Iris pigment epithelial cell (primary cell): ENCODE measurements at regions not wholly inside any gene's neighbourhood (a gene's known extent, or its start where the extent isn't known, plus 50 kb on each side); places are given as distances from the start of the nearest gene placed in this dataset.

Experiments
- DNase-seq: peaks from one replicate; pipeline ENCODE4 v3.0.0-alpha.2; 2011; ENCODE audit warnings: low read depth

GRCh38 chr3:159620281-159620680 is 368.4 kb upstream of the IL12A start:
- DNase-seq, result no peak

DNA sequence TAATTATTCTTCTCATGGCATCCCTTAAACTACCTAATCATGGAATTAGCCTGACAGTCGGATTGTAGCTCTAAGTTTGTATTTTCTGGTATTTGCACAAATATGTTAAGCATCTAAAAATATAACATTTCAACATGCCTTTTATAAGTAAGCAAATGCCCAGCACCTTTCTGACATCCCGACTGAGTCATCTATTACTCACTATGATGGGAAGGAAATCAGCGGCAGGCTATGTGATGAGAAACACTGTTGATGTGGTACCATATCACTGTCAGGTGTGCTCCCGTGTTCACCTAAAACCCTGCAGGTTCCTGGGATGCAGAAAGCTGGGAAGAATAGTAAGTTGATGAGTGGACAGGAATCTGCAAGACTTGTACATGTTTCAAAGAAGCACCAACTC is 367.8 kb upstream of the IL12A start:
- DNase-seq, result peak; percentile 90

DNA sequence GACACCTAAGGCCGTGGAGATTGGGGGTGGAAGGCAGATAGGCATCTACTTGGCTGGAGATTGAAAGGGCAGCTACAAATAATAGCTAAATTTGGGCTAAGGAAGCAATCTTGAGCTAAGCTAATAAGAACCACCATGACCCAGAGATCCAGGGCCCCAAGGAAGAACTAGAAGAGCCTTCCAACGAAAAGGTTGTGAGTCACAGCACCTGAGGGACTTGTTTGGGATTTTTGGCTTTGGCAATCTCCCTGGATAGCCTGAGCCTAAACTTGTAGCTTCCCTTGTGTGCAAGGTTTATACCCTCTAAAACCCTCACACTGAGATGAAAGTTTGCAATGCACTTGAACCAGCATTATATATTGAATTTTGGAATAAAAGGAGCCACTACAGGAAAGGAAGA is 364.0 kb upstream of the IL12A start:
- DNase-seq, result no peak

DNA sequence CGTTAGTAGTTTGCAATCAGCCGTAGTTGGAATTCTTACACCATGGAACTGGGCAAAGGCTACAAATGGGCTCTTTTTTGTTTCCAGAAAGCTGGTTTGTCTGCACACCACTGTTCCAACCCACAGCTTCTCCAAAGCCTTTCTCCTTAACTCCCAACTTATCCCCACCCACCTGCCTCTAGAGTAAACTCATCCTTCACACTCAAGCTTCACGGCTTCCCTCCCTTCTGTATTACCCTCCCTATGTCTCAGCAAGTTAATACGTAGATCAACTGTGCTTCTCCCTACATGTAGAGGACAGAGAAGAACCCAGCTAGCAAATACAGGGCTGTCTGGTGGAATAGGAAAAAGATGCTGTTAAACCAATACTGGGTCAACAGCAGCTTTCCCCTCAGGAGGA is 363.0 kb upstream of the IL12A start:
- no peak for DNase-seq

DNA sequence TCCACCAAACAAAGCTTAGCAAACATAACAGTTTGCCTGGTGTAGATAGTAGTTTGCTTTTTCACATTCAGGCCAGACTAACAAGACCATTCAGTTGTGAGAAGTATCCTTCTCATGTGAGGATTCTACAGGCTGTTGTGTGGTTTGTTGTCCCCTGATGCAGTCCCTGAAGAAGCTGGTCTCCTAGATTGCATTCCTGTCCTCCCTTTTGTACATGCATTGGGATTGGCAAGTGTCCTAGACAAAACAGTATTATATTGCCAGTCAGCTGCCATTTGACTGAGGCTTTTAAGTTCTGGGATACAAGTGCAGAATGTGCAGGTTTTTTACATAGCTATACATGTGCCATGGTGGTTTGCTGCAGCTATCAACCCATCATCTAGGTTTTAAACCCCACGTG is 362.0 kb upstream of the IL12A start:
- DNase-seq, result no peak

GRCh38 chr3:159627229-159627628 is 361.4 kb upstream of the IL12A start:
- no peak for DNase-seq

DNA sequence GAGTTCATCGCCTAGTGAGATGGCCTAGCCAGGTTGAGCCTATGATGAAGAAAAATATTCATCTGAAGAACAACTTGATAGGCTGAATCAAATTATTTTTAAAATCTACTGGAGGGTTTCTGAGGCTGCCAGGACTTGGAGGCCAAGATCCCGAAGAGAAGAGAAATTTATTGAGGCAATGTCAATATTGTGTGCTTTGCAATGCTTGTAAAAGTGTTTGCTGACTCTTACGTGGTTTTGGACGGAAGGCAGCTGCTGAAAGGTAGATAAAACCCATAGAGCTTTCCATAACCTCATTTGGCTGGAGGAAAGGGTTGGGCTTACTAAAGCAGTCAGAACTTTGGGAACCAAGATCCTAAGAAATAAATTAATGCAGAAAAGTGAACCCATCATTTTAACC is 361.0 kb upstream of the IL12A start:
- DNase-seq, result no peak

GRCh38 chr3:159629329-159630084 is 359.1 kb upstream of the IL12A start:
- peak; percentile 23 for DNase-seq

GRCh38 chr3:159631226-159631625 is 357.4 kb upstream of the IL12A start:
- DNase-seq, result no peak

DNA sequence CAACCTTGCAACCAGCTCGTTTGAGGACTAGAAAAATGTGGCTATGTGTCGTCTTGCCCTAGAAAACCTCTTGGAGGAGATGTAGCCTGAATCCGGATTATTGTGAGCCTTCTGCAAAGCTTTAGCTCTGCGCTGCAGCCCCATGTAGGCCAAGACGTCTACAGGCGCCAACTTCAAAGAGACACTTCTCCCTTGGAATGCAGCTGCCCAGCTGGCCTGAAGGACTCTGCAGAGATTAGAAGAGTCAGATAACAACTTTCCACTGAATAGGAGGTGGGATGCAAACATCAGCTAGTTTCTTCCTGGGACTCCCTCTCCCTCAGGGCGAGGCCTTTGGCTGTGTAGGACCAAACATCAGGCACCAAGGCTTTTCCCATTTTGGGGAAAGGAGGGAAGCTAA is 356.5 kb upstream of the IL12A start:
- no peak for DNase-seq

GRCh38 chr3:159632851-159633250 is 355.8 kb upstream of the IL12A start:
- no peak for DNase-seq

- DNase-seq, result peak; percentile 73
Measured at GRCh38 chr3:159634483-159634882, 354.2 kb upstream of the IL12A start.

GRCh38 chr3:159635047-159635641 is 353.5 kb upstream of the IL12A start:
- DNase-seq, result peak; percentile 79

- DNase-seq, result peak; percentile 60
Measured at GRCh38 chr3:159637883-159638542, 350.6 kb upstream of the IL12A start.

GRCh38 chr3:159640225-159640624 is 348.4 kb upstream of the IL12A start:
- DNase-seq, result no peak

GRCh38 chr3:159643406-159643805 is 345.2 kb upstream of the IL12A start:
- DNase-seq, result no peak

DNA sequence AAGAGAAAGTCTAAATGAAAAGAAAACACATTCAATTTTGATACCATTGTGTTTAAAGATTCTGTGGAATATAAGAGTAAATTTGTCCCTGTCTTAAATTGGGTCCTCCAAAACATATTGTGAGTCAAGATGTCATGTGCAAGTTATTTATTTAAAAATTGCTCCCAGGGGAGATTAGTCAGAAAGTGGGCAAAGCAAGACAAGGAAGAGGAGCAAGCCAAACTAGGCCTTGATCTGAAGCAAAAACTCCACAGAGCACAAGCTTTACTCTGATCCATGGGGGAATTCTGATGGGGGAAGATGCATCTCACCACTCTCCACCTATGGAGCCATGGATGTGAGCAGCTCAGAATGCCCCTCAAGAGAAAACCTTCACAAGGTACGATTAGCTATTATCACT is 342.8 kb upstream of the IL12A start:
- no peak for DNase-seq

DNA sequence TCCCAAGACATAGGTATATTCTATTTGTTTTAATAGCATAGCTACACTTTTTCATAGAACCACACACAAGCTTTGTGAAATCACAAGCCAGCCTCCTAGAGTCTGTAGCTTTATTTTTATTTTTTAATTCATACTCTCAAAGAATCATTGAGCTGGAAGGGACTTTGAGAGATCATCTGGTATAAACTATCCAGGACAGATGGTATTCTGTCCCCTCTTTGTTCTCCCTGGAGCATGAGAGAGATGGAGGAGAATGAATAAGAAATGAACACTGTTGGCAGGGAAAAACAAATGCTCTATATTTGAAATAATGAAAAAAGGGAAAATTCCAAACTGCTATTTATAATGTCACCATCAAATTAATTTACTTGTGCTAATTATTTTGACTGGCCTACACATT is 338.7 kb upstream of the IL12A start:
- no peak for DNase-seq

DNA sequence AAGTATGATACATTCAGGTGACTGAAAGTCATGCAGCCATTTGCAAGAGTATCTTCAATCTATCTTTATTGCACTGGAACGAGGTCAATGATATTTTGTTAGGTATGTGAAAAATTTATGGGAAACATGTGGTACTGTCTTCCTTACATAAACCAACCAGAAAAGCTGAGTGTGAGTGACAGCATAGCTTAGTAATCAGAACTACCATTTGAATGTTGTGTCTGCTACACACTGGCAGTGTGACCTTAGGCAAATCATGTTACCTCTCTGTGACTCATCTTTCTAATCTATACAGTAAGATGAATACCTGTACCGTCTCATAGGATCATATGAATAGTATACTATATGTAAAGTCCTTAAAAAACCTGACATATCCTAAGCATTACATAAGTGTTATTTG is 337.9 kb upstream of the IL12A start:
- peak; percentile 27 for DNase-seq

GRCh38 chr3:159652452-159652851 is 336.2 kb upstream of the IL12A start:
- DNase-seq, result no peak

GRCh38 chr3:159654183-159655134 is 334.2 kb upstream of the IL12A start:
- DNase-seq, result no peak

- no peak for DNase-seq
Measured at GRCh38 chr3:159655202-159655601, 333.4 kb upstream of the IL12A start.
